D721Med (cell line): ENCODE measurements at regions not wholly inside any gene's neighbourhood (a gene's known extent, or its start where the extent isn't known, plus 50 kb on each side); places are given as distances from the start of the nearest gene placed in this dataset.

ENCODE experiments used
- DNase-seq: peaks from one replicate; pipeline ENCODE4 v3.0.0; 2011; ENCODE audit warnings: low spot score; ENCODE audit not compliant: insufficient read length
- FAIRE-seq: peaks from 2 replicates; lab custom pipeline; 2011; peaks lifted over from hg19 to GRCh38; lab: Jason Lieb, UNC
- CTCF ChIP-seq: IDR thresholded peaks from 2 replicates; pipeline ENCODE4 v1.5.1; 2012; ENCODE audit warnings: mild to moderate bottlenecking, control low read depth; ENCODE audit not compliant: insufficient read depth; ENCODE audit errors: missing control alignments

GRCh38 chr7:152969335-152969734, 209.8 kb downstream of the ACTR3B start:
- TF ChIP-seq CTCF = no peak
- DNase-seq (no peak), FAIRE-seq (no peak)

- FAIRE-seq (no peak), DNase-seq (no peak)
- no peak for TF ChIP-seq CTCF
Measured at GRCh38 chr7:152969839-152970238, 210.3 kb downstream of the ACTR3B start.

DNA sequence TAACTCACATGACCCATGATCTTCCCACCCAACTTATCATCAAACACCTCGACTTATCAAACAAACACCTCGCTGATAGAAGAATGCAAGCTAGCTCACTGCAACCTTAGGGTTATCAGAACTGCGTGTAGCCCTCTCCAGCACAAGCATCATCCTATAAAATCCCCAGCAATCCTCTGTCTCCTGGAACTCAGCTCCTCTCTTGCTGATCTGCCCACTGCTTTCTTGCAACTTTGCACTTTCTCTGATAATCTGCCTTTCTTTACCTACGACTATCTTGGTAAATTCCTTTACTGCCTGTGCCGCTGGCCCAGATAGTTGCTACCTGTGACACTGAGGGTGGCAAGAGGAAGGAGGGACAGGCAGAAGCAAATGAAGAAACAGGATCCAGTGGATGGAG, 210.9 kb downstream of the ACTR3B start:
- DNase-seq (no peak), FAIRE-seq (no peak)
- TF ChIP-seq CTCF = no peak

- DNase-seq (no peak), FAIRE-seq (no peak)
- no peak for TF ChIP-seq CTCF
Measured at GRCh38 chr7:152974577-152974976, 215.0 kb downstream of the ACTR3B start.

GRCh38 chr7:152975076-152975475, 215.5 kb downstream of the ACTR3B start:
- TF ChIP-seq CTCF = no peak
- FAIRE-seq (no peak), DNase-seq (no peak)

DNA sequence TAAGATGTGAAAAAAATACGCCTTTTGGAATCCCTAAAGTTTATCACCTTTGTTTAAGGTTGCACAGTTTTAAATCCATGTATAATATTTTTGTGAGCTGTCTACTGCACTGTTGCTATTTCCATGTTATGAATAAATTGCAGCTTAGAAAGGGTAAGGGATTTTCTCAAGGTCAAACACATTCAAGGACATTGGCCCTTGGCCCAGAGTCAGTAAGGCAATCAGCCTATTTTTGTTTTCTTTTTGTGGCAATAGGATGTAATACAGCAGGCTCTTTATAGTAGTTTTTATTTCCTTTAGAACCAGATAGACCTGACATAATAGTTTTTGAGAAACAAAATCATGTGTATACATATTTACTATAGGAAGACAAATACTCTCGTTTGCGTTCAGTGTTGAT, 219.8 kb downstream of the ACTR3B start:
- no peak for FAIRE-seq
- no peak for DNase-seq
- no peak for TF ChIP-seq CTCF

DNA sequence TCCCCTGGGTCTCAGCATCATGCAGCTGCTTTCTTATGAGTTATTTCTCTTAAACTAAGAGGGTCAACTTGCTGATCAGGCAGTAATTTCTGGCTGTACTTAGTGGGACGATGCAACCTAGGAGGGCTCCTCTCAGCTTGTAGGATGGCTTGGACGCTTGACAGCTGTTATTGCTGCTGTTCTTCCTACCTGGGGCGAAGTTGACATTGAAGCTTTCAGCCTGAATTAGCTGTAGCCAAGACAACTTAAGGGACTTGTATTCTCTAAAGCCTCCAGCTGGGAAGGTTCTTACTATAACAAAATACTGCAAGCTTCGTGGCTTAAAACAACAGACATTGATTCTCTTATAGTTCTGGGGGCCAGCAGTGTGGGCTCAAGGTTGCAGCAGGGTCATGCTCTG, 224.9 kb downstream of the ACTR3B start:
- TF ChIP-seq CTCF = no peak
- no peak for DNase-seq
- FAIRE-seq = no peak
